ENCODE measurements at regions not wholly inside any gene's neighbourhood (a gene's known extent, or its start where the extent isn't known, plus 50 kb on each side); places are given as distances from the start of the nearest gene placed in this dataset.

DNA sequence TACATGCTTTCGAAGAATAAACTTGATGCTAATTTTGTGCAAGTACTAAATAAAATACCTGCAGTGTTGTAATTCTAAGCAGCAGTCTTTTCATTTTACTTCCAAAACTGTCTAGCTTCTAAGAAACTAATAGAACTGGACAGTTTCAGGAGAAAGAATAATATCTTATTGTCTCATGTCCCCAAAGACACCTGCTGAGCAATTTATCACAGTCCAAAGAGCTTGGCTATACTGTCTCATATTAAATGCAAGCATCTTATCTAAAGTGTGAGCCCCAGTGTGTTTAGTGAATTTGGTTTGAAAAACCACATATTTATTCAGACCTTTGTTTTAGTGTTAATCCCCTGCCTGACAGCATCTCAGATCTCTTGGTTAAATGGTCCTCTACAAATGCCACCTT lies 374.3 kb downstream of the TMX3 start:
- H3K4me3 ChIP-seq (ENCODE audit: low read depth, low read length), result no peak overlapping the region
- no peak for DNase-seq (ENCODE audit: low read depth)
- TF ChIP-seq POLR2A (IDR thresholded peaks at IDR 0.05; ENCODE audit: extremely low read depth, insufficient read length) (no peak), MYC (IDR thresholded peaks at IDR 0.05; ENCODE audit: low read depth, low read length) (no peak)
- TF ChIP-seq, protein P1, sequence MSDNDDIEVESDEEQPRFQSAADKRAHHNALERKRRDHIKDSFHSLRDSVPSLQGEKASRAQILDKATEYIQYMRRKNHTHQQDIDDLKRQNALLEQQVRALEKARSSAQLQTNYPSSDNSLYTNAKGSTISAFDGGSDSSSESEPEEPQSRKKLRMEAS (IDR thresholded peaks at IDR 0.05; ENCODE audit: low read depth, low read length), result no peak
- TF ChIP-seq, protein P2, sequence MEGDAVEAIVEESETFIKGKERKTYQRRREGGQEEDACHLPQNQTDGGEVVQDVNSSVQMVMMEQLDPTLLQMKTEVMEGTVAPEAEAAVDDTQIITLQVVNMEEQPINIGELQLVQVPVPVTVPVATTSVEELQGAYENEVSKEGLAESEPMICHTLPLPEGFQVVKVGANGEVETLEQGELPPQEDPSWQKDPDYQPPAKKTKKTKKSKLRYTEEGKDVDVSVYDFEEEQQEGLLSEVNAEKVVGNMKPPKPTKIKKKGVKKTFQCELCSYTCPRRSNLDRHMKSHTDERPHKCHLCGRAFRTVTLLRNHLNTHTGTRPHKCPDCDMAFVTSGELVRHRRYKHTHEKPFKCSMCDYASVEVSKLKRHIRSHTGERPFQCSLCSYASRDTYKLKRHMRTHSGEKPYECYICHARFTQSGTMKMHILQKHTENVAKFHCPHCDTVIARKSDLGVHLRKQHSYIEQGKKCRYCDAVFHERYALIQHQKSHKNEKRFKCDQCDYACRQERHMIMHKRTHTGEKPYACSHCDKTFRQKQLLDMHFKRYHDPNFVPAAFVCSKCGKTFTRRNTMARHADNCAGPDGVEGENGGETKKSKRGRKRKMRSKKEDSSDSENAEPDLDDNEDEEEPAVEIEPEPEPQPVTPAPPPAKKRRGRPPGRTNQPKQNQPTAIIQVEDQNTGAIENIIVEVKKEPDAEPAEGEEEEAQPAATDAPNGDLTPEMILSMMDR (IDR thresholded peaks at IDR 0.05; ENCODE audit: low read depth, low read length), result no peak

DNA sequence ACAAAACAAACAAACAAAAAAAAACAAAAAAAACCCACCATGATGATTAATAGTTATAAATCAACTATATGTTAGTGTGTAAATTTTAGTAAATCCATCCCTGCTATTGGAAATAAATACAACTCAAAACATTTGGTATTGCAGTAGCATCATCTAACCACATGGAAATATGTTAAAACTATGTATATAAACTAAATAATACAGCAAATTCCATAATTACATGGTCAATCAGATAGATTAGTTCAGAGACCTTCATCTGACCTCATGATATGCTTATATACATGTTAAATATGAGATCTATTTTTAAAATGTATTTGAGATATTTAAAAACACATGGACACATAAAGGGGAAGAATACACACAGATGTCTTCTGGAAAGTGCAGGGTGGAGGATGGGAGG lies 384.2 kb downstream of the TMX3 start:
- no peak for DNase-seq (ENCODE audit: low read depth)
- TF ChIP-seq, protein P2 (IDR thresholded peaks at IDR 0.05; ENCODE audit: low read depth, low read length), result no peak
- TF ChIP-seq MYC (IDR thresholded peaks at IDR 0.05; ENCODE audit: low read depth, low read length), result no peak
- TF ChIP-seq, protein P1 (IDR thresholded peaks at IDR 0.05; ENCODE audit: low read depth, low read length), result no peak
- no peak for TF ChIP-seq POLR2A (IDR thresholded peaks at IDR 0.05; ENCODE audit: extremely low read depth, insufficient read length)
- H3K4me3 ChIP-seq (ENCODE audit: low read depth, low read length), result no peak overlapping the region

DNA sequence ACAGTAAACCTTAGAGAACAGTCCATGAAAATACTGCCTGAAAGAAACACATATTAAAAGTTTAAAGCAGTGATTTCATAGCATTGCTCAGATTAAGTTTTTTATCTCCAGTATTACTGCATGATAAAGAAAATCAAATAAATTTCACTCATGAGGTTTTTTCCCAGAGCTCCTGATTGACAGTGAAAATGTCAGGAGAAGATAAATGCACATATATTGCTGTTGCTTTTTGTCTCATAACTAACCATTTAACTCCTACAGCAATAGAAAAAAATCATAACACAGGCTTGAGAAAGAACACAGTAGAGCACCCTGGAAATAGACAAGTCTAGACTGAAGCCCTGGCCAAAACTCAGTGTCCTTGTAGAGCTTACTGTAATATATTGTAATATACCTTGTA lies 391.0 kb downstream of the TMX3 start:
- H3K4me3 ChIP-seq (ENCODE audit: low read depth, low read length), result no peak overlapping the region
- TF ChIP-seq POLR2A (IDR thresholded peaks at IDR 0.05; ENCODE audit: extremely low read depth, insufficient read length) (no peak), MYC (IDR thresholded peaks at IDR 0.05; ENCODE audit: low read depth, low read length) (no peak)
- TF ChIP-seq, protein P1 (IDR thresholded peaks at IDR 0.05; ENCODE audit: low read depth, low read length), result no peak
- TF ChIP-seq, protein P2 (IDR thresholded peaks at IDR 0.05; ENCODE audit: low read depth, low read length), result no peak
- DNase-seq (ENCODE audit: low read depth), result no peak

DNA sequence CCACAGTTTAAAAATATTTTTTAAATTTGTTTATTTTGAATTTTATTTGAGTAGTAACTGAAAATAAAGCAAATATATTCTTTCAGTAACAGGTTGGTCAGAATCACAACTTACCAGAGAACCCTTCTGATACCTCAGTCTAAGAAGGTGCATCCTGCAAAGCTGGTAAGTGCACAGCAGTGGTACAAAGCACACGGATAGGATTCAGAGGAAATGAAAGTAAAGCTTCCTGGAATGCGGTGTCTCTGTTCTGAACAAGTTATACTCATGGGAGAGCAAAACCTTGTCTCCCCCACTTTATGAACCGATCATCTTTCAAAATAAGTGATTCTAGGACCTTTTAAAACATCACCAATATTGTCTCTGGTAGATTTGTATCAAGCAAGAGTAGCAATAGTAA lies 398.3 kb downstream of the TMX3 start:
- no peak for DNase-seq (ENCODE audit: low read depth)
- H3K4me3 ChIP-seq (ENCODE audit: low read depth, low read length), result no peak overlapping the region
- TF ChIP-seq, protein P2 (IDR thresholded peaks at IDR 0.05; ENCODE audit: low read depth, low read length), result no peak
- no peak for TF ChIP-seq POLR2A (IDR thresholded peaks at IDR 0.05; ENCODE audit: extremely low read depth, insufficient read length)
- TF ChIP-seq, protein P1 (IDR thresholded peaks at IDR 0.05; ENCODE audit: low read depth, low read length), result no peak
- no peak for TF ChIP-seq MYC (IDR thresholded peaks at IDR 0.05; ENCODE audit: low read depth, low read length)

DNA sequence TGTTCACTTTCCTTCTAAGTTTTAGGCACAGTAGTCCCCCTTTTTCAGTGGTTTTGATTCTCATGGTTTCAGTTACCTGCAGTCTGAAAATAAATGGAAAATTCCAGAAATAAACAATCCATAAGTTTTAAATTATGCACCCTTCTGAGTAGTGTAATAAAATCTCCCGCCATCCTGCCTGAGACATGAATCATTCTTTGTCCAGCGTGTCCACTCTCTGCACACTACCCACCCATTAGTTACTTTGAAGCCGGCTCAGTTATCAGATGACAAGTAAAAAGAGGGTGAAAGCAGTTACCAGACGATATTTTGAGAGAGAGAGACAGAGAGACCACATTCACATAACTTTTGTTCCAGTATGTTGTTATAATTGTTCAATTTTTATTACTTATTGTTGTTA lies 400.5 kb downstream of the TMX3 start:
- TF ChIP-seq MYC (IDR thresholded peaks at IDR 0.05; ENCODE audit: low read depth, low read length) (no peak), POLR2A (IDR thresholded peaks at IDR 0.05; ENCODE audit: extremely low read depth, insufficient read length) (no peak)
- TF ChIP-seq, protein P1 (IDR thresholded peaks at IDR 0.05; ENCODE audit: low read depth, low read length), result no peak
- TF ChIP-seq, protein P2 (IDR thresholded peaks at IDR 0.05; ENCODE audit: low read depth, low read length), result no peak
- no peak for DNase-seq (ENCODE audit: low read depth)
- no peak overlapping the region for H3K4me3 ChIP-seq (ENCODE audit: low read depth, low read length)

DNA sequence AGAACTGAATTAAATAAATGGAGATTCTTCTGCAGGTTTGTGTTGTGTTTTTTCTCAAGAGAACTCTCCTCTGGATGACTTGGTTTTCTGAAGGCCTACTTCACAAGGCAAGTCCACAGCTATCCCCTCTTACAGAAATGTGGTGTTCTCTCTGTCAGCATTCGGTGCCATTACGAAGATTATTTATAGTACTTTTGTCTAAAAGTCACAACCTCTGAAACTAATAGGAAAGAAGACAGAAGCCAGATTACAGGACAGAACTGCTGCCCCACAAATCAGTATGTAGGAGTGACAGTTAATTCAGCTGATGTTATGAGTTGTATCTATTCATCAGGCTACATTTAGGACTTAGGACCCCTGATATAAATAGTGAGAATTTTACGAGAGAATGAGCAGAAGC lies 413.5 kb downstream of the TMX3 start:
- H3K4me3 ChIP-seq (ENCODE audit: low read depth, low read length), result no peak overlapping the region
- no peak for TF ChIP-seq POLR2A (IDR thresholded peaks at IDR 0.05; ENCODE audit: extremely low read depth, insufficient read length)
- TF ChIP-seq, protein P1 (IDR thresholded peaks at IDR 0.05; ENCODE audit: low read depth, low read length), result no peak
- TF ChIP-seq, protein P2 (IDR thresholded peaks at IDR 0.05; ENCODE audit: low read depth, low read length), result no peak
- no peak for TF ChIP-seq MYC (IDR thresholded peaks at IDR 0.05; ENCODE audit: low read depth, low read length)
- no peak for DNase-seq (ENCODE audit: low read depth)
